ENCODE measurements at regions not wholly inside any gene's neighbourhood (a gene's known extent, or its start where the extent isn't known, plus 50 kb on each side); places are given as distances from the start of the nearest gene placed in this dataset.

DNA sequence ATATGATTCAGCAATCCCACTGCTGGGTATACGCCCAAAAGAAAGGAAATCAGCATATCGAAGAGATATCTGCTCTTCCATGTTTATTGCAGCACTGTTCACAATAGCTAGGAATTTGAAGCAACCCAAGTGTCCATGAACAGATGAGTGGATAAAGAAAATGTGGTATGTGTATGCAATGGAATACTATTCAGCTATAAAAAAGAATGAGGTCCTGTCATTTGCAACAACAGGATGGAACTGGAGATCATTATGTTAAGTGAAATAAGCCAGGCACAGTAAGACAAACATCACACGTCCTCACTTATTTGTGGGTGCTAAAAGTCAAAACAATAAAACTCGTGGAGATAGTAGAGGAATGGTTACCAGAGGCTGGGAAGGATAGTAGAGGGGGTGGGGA lies 153.8 kb upstream of the LEF1 start:
- DNase-seq = no peak

DNA sequence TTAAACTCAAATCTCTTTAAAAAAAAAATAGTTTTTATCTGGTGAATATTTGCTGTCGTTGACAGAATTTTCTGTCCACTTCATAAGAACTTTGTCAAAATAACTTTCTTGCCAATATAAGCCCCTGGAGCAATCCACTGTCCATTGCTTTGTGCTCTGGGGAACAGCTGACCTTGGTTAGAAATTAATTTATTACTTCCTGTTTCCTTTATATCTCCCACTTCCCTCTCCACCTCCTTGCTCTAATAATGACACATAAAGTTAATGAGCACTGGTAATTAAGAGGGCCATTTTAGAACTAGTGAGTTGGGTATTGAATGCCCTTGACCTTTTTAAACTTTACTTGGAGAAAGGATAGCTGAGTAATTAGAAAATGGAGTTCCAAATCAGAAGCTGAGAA lies 151.3 kb upstream of the LEF1 start:
- no peak for DNase-seq

DNA sequence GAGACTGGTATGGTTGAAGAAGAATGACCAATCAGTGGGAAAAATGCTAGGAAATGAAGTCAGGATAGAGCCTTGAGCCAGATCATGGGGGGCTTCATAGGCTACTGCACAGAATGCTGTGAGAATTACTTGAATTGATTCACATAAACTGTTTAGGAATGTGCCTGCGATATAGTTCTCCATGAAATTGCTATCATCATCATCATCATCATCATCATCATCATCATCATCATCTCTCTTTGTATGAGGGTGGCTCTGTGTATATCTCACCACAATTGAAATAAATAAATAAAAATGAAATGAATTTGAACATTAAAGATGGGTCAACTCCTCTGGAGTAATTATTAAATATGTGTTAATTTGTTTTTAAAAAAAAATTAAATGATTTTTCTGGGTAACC lies 148.6 kb upstream of the LEF1 start:
- DNase-seq = no peak

DNA sequence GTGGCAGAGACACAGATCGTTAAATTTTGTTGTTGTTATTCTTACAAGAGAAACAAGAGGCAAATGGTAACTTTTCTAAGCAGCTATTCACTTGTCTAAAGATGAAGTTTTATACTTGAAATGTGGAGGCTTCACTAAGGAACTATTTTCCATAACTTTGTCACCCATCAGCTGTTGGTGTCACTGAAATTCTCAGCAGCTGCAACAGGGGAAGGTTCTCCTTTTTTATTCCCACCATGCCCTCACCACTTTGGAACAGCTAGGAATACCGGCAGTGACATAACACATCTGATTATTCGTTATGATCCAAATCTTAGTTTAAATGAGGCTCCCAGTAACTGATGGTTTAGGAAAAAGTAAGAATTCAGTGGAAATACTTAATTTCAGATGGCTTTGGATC lies 147.0 kb upstream of the LEF1 start:
- no peak for DNase-seq

DNA sequence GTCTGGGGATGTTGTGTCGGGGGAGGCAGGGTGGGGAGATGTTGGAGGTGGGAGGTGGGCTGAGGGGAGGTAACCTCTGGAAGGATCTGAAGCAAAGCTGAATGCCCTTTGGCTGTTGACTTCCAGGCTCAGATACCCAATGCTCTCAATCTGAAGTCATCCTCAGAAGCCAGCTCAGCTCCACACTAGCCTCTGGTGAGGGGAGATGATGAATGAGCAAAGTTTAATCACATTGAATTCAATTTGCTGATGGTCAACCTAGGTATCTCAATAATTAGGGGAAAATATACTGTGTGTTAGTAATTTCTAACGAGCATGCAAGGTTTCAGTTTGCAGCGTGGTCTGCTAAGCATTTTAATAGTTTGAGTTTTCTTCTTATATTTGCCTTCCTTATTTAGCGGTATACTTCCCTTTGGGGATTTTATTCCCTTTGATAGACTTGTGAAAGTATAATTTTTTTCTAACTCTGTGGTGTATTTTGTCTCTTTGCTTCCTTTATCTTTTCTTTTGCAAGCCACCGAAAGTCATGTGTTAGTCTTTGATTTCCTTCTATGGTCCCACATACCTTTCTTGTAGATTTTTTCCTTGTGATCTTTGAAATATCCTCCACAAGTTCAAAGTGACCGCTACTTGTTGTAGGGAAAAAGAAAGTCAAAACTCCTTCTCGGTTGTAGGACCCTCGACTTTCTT lies 146.3 kb upstream of the LEF1 start:
- DNase-seq = no peak

DNA sequence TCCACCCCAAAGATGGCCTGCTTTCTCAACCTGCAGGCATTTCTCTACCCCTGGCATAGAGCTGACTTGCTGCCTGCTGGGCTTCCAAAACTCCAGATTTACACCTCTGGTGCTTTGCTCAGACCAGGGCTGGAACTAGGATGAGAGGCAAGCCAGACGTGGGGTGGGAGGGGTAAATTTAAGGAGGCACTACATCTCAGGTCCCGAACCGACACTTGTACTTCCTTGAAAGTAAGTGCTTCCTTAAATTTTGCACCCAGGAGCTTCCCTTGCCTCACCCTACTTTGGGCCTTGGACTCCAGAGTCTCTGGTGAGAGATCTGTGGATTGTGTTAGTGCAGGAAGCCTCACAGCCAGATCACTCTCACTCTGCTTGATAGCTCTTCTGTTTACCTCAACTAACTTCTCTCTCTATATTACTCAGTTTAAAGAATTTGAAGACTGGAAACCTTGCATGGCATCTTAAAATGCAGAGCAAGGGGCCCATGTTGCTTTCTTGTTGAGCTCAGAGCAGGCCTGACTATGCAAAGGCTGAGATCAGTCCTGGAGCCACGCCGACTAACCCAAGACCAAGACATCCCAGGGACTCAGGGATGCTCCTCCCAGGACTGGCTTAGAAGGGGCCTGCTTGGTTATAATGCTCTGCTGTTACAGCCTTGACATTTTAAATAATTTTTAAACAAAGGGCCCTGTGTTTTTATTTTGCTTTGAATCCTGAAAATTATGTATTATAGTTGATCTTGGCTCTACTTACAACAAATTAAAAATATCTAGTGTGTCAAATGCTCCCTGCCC lies 145.0 kb upstream of the LEF1 start:
- no peak for DNase-seq

DNA sequence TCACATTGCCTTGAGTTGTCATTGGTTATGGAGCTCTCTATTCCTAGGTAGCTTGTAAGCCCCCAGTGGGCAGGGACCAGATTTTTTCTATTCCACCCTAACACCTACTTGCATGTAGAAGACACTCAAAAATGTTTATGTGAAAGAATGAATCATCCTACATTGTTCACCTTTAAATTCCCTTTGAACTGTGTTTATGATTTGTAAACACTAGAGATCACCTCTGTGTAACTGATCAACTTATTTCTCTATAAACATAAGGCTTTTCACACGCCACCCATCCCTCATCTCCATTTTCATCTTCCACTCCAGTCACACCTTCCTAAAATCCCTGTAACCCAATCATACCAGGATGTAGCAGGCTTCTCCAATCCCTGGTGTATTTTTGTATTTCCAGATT lies 142.6 kb upstream of the LEF1 start:
- no peak for DNase-seq

DNA sequence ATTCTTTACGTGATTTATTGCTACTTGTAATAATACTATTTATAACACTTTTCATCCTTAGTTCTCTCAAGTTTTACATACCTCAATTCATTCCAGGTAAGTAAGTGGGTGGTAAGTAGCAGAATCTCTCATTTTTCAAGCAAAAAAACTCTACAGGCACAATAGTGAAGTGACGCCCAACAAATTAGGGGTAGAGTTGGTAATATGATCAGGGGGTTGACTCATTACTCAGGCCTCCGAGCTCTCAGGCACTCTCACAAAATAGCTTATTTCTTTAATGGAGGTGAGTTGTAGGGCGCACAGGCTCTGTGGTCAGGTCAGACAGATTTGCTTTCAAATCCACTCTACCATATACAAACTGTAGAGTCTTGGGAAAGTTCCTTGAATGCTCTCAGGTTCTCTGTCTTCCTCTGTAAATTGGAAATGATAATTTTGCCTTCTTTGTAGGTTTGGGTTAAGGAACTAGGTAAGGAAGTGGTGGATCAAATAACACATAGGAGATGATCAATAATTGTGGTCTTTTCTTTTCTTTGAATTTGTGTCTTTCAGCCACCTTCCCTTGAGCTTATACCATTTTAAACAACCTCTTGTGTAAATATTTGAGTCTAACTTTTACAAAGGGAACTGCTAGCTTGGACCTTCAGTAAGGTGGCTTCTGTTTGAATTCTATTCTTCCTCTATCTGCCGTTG lies 134.9 kb upstream of the LEF1 start:
- DNase-seq = no peak

DNA sequence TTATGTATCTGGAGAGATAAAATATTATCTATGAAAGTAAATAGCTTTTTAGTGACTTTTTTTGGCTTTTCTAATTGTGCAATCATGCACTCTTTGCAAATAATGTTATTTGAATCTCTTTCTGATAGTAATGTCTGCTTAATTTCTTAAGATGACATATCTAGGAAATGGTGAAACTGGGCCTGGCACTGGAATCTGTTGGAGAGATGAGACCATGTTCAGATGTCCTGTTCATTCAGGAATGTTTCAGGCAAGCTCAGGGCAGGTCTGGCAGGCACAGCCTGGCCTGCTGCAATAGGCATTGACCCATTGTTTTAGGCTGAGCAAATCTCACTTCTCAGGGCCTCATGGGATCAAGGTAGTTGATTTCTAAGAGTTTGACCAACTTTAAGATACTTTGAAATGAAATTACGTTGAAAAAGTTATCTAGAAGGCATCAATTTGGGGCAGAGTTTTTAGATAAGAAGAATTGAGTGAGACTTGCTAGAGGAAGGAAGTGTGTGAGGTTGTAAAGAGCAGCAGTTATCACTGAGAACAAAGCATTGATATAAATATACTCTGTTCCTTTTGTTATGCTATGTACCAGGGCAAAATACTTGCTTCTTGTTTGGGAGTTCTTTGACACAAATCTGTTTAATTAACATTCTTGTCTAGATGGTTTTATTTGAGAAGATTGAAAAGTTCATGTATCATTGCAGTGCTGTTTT lies 133.0 kb upstream of the LEF1 start:
- DNase-seq = no peak

DNA sequence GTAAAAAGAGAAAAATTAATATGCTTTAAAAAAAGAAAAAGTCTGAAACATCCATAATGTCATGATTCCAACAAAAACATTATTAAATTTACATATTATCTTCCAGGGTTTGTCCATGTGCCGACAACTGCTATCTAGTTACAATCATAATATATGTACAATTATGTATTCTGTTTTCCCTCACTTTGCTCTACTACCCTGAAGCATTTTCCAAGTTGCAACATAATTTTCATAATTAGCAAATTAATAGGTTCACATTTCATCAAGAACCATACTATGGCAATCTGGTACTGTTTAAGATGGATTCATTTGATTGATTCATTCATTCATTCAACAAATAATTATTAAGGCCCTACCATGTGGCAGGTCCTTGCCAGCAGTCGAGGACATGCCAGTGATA lies 128.9 kb upstream of the LEF1 start:
- no peak for DNase-seq

DNA sequence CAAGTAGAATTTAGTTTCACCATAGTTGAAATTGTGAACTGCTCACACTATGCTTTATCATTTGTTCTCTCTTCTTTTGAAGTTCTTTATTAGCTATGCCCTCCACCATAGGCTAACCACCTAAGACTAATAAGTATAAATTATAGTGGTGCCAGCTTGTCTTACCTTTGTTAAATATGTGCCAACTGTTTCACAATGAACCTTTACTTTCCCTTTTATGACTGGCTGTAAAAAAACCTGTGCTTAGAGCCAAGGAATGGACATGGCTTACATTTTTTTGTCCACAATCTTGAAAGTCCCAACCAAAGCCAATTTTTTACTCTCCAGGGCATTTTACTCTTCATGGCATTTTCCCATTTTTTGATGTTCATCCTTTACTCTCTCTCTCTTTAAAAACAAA lies 123.5 kb upstream of the LEF1 start:
- DNase-seq = no peak

DNA sequence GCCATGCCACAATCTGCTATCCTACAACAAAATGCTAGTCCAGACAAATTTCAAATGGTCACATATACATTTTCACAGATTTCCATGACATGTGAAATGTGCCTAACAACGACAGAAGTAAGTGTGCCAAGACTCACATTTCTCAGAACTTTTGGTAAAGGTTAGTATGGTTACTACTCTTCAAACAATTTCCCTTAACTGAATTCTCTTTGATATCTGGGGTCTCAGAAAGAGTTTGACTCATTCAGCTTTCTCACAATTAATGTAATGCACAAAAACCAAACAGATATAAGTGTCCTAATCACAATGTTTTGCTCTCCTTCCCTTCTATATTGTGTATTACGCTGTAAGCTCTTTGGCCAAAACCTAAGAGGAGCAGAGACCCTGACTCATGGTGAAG lies 122.4 kb upstream of the LEF1 start:
- DNase-seq = no peak

DNA sequence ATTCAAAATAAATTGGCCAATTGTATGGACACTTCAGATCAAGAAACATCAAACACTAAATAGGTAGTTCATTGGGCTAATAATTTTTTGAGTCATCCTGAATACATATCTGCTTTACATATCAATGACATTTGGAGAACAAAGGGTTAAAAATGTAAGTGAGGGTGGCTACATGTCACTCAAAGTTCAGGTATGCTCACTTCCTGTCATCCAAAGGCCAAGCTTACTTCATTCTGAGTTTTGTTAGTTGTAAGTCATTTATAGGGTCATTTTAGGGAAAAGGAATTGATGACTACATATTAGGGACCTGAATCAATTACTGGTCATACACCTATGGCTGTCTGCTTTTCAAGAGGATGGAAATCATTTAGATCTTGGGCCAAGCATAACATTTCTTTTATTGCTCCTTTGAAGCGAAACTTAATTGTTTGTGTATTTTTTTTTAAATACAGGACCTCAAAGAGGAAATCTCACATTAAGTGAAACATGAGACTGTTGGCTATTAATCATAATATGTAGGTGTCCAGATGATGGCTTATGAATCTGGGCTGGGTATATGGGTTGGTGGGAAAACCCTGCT lies 119.2 kb upstream of the LEF1 start:
- DNase-seq = no peak

DNA sequence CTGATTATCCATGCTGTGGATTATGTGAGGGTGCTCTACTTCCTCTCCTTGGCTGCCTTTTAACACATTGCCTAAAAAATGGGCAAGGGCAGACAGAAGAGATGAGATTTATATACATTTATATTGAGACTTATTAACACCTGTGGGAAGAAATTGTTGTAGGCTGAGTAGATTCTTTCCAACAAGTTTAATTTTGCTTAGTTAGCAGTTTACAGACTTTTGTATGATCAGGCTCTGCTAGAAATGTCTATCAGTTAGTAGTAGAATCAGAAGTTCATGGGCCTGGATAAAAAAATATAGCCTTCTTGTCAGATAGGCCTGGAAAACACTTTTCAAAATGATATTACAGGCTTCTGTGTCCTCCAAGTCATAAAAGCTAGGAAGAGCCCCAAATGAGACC lies 111.3 kb upstream of the LEF1 start:
- DNase-seq = no peak

DNA sequence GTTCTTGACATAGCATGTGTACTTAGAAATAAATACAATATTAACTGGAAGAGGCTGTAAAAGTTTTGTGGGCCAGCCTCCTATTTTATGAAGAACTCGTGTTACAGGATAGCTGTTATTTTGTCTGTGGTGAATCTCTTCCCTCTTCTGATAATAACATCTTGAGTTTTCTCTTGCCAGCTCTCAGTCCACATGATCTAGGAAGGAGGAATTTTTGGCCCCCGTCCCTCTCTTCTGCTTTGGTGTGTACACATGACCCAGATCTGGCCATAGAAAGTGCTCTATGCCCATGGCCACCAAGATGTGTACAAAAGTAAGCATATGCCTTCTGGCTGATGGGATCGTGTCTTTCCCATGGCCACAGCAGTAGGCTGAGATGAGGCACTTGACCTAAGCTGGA lies 108.0 kb upstream of the LEF1 start:
- no peak for DNase-seq

DNA sequence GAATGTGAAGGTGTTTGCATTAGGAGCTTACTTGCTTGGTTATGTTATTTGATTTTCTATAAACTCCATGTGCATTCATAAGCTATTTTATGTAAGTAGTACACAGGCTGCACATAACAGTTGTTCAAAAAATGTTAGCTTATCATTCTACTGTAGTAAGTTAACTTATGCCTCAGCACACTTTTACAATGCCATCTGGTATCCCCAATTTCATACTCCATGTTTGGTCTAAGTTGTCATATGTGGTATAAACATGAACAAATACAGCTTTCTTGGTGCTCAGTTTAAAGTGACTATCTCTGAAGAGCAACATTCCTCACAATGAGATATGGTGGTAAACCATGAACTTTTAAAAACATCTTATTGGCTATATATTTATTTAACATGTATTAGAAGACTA lies 104.3 kb upstream of the LEF1 start:
- no peak for DNase-seq

DNA sequence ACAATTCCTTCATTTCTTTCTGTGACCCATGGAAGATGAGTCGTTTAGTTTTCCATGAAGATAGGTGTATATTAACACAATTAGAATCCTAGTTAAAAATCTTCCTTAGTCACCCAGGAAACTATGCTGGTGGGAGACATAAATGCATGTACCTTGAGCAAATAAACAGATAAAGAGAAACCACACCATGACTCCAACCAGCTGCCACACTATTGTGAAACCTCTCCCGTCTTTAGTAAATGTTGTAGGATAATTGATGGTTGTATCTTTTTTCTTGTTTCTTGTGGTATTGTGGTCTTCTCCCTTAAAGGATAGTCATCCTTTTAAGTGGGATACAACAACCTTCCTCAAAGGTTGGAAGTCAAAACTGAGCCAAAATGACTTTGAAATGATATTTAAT lies 103.8 kb upstream of the LEF1 start:
- no peak for DNase-seq

DNA sequence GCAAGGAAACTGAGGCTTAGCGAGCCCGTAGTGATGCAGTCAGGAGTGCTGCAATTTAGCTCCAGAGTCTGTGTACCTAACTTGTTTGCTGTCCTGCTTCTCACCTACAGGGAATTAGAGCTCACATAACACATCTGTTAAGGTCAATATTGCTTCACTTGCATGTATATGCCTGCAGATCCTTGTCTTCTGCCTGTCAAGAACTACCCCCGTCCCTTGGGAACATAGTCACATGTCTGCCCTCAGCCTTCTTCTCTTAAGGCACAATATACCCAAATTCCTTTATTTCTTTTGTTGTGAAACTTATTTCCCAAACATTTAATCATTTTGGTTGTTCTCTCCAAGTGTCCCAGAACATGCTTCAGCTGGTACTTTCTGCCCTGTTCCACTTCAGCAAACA lies 103.3 kb upstream of the LEF1 start:
- no peak for DNase-seq

DNA sequence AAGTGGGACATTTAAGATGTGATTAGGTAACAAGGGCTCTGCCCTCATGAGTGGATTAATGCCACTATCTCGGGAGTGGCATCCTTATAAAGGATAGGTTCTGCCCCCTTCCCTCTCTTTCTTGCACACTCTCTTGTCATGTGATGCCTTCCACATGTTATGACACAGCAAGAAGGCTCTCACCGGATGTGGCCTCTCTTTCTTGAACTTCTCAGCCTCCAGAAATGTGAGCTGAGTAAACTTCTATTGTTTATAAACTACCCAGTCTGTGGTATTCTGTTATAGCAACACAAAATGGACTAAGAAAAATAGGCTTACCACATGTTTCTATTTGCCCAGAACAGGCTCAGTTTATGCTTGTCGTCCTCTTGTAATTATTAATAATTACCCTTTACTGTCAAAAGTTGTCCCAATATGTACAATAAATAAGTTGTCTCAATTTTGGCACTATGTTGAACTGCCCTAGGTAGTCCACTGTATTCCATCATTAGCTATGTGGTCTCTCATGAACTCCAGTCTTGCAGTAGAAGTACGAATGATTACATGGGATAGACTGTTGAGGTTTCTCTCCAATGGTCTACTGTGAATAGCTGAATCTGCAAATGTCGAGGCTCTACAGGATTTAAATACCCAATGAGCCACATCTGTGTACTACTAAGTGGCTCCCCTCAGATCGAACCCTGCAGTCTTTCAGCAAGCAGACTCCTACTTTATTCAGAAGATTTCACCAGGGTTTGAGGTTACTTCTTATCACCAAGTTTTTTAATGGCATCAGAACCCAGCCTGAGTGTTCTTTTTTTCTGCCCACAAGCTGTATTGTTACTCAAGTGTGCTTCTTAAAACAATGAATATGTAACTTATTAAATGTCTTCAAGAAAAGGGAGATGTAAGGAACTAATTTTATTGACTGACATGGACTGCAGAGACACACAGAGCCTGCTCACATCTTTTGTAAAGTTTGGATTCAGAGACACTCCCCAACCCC lies 102.0 kb upstream of the LEF1 start:
- DNase-seq = no peak

DNA sequence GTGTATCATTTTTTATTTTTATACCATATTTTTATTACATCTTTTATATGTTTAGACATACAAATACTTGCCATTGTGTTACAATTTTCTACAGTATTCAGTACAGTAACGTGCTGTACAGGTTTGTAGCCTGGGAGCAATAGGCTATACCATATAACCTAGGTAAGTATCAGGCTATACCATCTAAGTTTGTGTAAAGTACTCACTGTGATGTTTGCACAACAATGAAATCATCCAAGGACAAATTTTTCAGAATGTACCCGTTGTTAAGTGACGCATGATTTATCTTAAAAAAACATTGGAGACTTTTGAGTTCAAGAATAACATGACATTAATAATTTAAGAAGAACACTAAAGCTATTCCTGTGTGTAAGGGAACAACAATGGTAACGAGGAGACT lies 96.0 kb upstream of the LEF1 start:
- no peak for DNase-seq

DNA sequence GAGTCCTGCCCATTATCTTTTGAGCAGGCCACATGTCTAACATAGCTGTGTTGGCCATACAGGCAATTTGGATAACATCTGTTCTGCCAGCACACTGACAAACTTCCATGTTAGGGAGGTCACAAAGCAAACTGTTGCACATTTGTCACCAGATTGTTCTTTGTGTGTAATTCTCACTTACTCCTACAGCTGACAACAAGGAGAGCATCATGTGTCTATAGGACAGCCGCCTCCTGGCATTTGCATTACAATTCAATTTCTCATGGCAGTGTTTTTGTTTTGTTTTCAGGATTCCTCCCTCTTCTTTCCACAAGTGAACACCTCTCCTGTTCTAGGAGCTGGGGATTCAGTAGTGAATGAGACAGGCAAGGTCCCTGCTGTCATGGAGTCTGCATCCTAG lies 94.3 kb upstream of the LEF1 start:
- DNase-seq = no peak

DNA sequence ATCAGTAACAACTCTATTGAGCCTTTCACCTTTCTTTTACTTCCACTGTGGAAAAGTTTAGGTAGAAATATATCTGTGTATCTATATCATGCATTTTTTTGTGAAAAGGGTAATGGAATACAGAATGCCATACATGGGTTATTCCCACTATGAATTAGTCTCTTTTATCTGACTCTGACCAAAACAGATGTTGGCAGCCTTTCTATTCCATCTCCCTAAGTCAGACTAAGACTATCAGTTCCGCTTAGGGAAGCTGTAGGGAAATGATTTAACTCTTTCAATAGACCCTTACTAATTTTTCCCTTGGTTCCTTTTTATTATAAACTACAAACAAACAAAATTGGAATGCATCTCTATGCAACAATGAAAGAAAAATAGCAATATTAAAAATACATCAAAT lies 92.3 kb upstream of the LEF1 start:
- DNase-seq = no peak

All from NCI-H1092 (cell line).